Stromal cell of bone marrow (primary cell): ENCODE measurements at regions not wholly inside any gene's neighbourhood (a gene's known extent, or its start where the extent isn't known, plus 50 kb on each side); places are given as distances from the start of the nearest gene placed in this dataset.

Experiments used
- DNase-seq: peaks from one replicate; pipeline ENCODE4 v3.0.0-alpha.2; 2012; ENCODE audit warnings: low read depth

- no peak for DNase-seq
These were observed 718.5 kb downstream of the SLITRK6 start for GRCh38 chr13:85080691-85081090.

- no peak for DNase-seq
These were observed 722.9 kb downstream of the SLITRK6 start for GRCh38 chr13:85076343-85076742.

- DNase-seq = no peak
These were observed 724.5 kb downstream of the SLITRK6 start for GRCh38 chr13:85074543-85075313.

GRCh38 chr13:85068231-85068630 is 731.0 kb downstream of the SLITRK6 start:
- DNase-seq = no peak

GRCh38 chr13:85040215-85040614 is 759.0 kb downstream of the SLITRK6 start:
- no peak for DNase-seq

- no peak for DNase-seq
These were observed 767.4 kb downstream of the SLITRK6 start for GRCh38 chr13:85031771-85032170.

GRCh38 chr13:85028035-85028434 is 771.2 kb downstream of the SLITRK6 start:
- no peak for DNase-seq

- no peak for DNase-seq
These were observed 780.1 kb downstream of the SLITRK6 start for GRCh38 chr13:85019121-85019520.

- no peak for DNase-seq
These were observed 786.2 kb downstream of the SLITRK6 start for GRCh38 chr13:85013006-85013405.

GRCh38 chr13:85009447-85009846 is 789.8 kb downstream of the SLITRK6 start:
- no peak for DNase-seq

GRCh38 chr13:84999252-84999651 is 800.0 kb downstream of the SLITRK6 start:
- DNase-seq = no peak

- DNase-seq = no peak
These were observed 800.5 kb downstream of the SLITRK6 start for GRCh38 chr13:84998681-84999080.

GRCh38 chr13:84997858-84998257 is 801.4 kb downstream of the SLITRK6 start:
- no peak for DNase-seq

GRCh38 chr13:84994582-84994981 is 804.6 kb downstream of the SLITRK6 start:
- DNase-seq = no peak

GRCh38 chr13:84985860-84986259 is 813.4 kb downstream of the SLITRK6 start:
- no peak for DNase-seq

GRCh38 chr13:84983321-84983720 is 815.9 kb downstream of the SLITRK6 start:
- DNase-seq = no peak

- DNase-seq = no peak
These were observed 818.6 kb downstream of the SLITRK6 start for GRCh38 chr13:84980571-84980970.

GRCh38 chr13:84978851-84979250 is 820.4 kb downstream of the SLITRK6 start:
- DNase-seq = no peak

- DNase-seq = no peak
These were observed 825.6 kb downstream of the SLITRK6 start for GRCh38 chr13:84973661-84974060.

GRCh38 chr13:84972907-84973306 is 826.3 kb downstream of the SLITRK6 start:
- DNase-seq = no peak

GRCh38 chr13:84962849-84963248 is 836.4 kb downstream of the SLITRK6 start:
- no peak for DNase-seq

GRCh38 chr13:84962141-84962750 is 837.0 kb downstream of the SLITRK6 start:
- no peak for DNase-seq

- DNase-seq = no peak
These were observed 838.2 kb downstream of the SLITRK6 start for GRCh38 chr13:84961023-84961422.

GRCh38 chr13:84959818-84960217 is 839.4 kb downstream of the SLITRK6 start:
- no peak for DNase-seq
